ES-I3 (cell line): ENCODE measurements at regions not wholly inside any gene's neighbourhood (a gene's known extent, or its start where the extent isn't known, plus 50 kb on each side); places are given as distances from the start of the nearest gene placed in this dataset.
"Not testable (repeated sequence)": the region's sequence is repeated elsewhere in the genome, so short reads cannot be mapped to it uniquely, and the experiment has no call there.

Source experiments
- H3K36me3 ChIP-seq: 2 replicates; pipeline ENCODE4 v1.6.1; 2013; ENCODE audit warnings: mild to moderate bottlenecking, low read length, control low read depth, moderate library complexity; ENCODE audit not compliant: insufficient read depth
- H3K4me1 ChIP-seq: 2 replicates; pipeline ENCODE4 v1.6.1; 2013; ENCODE audit warnings: mild to moderate bottlenecking, control low read depth, low read length; ENCODE audit not compliant: insufficient read depth
- H3K9ac ChIP-seq: 2 replicates; pipeline ENCODE4 v1.6.1; 2013; ENCODE audit warnings: low read depth, mild to moderate bottlenecking, low read length, moderate library complexity
- H3K9me3 ChIP-seq: 2 replicates; pipeline ENCODE4 v1.6.1; 2013; ENCODE audit warnings: mild to moderate bottlenecking, low read length, moderate library complexity; ENCODE audit not compliant: control insufficient read depth, insufficient read depth

DNA sequence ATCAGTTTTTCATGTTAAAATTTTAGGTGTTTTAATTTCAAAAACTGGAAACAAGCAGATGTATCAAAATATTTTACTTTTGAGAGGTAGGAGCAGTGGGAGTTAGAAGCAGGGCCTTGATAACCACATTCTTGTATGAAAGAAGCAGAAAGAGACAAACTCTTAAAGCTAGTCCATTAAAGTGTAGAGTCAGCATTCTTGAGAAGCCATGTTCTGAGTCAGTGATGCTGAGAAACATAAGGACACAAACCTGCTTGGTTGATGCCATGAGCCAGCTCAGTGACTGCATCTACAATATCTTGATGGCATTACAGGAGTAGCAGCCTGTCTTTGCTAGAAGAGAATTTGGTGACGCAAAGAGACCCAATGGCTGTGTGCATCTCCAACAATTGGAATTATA, 826.1 kb upstream of the CTNND2 start:
- no peak overlapping the region for H3K9ac ChIP-seq
- no peaks in the 10 kb centered on the region for H3K4me1 ChIP-seq
- H3K9me3 ChIP-seq = peaks cover 6% of the 10 kb centered on the region; the same call in 1 of the 2 replicates
- no peaks in the 10 kb centered on the region for H3K36me3 ChIP-seq

DNA sequence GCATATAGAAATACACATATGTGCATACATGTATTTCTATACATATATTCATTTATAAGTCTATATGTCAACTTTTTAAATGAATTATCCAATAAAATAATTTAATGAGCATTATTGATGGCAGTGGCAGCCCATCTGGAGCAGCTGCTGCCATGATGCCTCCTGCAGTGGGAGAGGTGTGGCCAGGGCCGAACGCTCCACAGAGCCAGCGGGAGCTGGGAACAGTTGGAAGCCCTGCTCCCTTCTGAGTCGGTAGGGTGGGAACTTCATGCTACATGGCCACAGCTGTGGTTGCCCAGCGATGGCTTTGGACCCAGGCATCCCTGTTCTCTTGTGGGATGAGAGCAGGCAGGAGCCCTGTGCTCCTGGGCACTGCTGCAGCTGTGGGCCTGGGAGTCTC, 812.4 kb upstream of the CTNND2 start:
- Histone ChIP-seq H3K36me3 (peaks cover 20% of the 10 kb centered on the region), H3K9me3 (no peaks in the 10 kb centered on the region), H3K4me1 (no peaks in the 10 kb centered on the region), H3K9ac (no peak overlapping the region)

DNA sequence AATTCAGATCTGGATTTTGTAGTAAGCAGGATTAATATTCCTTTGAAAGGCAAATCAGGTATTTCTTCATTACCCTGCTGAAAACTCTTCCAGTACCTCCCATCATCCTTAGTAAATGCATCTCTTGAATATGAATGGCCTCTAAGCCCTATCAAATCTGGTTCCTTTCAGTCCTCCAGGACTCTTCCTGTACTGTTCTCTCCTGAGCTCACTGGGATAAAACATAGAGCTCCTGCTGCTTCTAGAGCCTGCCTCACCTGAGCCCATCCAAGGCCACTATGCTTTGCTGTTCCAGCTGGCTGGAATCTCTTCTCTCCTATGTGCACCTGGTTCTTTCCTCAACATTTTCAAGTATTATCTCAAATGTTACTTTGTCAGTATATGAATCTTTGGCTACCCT, 803.3 kb upstream of the CTNND2 start:
- H3K36me3 ChIP-seq = peaks cover 6% of the 10 kb centered on the region
- H3K9ac ChIP-seq = no peak overlapping the region
- H3K9me3 ChIP-seq = no peaks in the 10 kb centered on the region
- peaks cover 7% of the 10 kb centered on the region; the same call in 1 of the 2 replicates for H3K4me1 ChIP-seq

DNA sequence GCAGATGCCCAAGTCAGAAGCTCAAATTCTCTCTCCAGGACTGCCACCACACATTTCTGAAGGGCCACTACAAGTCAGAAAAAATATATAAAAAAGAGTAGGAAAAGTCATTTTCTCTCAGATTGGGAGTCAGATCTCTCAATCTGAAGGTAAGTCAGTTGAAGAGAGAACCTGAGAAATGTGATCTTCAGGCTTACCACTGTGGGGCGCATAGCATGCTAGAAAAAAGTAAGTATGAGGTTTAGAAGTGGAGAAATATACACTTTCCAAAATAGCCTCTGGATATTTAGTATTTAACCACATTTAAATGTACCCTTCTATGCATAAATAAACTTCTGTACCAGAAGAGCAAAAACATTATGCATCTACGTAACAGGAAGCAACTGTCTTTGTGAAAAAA, 800.7 kb upstream of the CTNND2 start:
- Histone ChIP-seq H3K9ac (no peak overlapping the region), H3K4me1 (peaks cover 7% of the 10 kb centered on the region; the same call in 1 of the 2 replicates), H3K36me3 (no peaks in the 10 kb centered on the region; the same call in 1 of the 2 replicates), H3K9me3 (no peaks in the 10 kb centered on the region)

DNA sequence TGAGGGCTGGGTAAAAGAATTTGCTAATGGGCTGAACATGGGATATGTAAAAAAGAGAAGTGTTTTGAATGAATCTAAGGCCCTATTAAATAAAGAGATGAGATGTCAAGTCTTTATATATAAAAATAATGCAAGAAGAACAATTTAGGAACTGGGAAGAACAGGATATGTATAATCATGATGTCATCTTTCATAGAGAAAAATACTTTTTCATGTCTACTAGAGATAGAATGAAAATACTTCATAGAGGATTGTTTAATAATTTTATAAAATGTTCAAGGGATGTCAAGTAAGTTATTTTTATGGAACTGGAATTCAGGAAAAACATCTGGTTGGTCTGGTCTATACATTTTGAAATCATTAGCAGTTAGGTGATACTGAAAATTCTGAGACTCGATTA, 799.0 kb upstream of the CTNND2 start:
- Histone ChIP-seq H3K4me1 (peaks cover 7% of the 10 kb centered on the region; the same call in 1 of the 2 replicates), H3K9me3 (no peaks in the 10 kb centered on the region), H3K36me3 (no peaks in the 10 kb centered on the region), H3K9ac (no peak overlapping the region)

DNA sequence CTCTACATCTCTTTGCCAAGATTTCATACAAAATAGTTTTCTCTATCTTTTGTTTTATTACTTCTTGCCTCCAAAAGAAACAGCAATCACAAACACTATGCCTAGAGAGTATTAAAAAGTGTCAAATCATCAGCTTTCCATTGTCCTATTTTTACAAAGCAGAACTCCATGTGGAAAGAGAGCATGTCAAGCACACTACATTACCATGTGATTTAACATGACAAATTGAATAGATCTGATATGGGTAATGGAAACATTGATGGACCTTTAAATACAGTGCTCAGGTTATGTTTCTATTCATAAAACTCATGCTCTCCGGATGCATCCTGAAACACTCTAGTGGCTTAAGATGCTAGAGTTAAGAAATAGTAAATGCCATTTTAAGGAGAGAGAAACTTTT, 791.4 kb upstream of the CTNND2 start:
- Histone ChIP-seq H3K9ac (no peak overlapping the region), H3K9me3 (no peaks in the 10 kb centered on the region), H3K4me1 (0 out of 2 replicates have a peak, but pooled peaks cover 3% of the 10 kb centered on the region), H3K36me3 (no peaks in the 10 kb centered on the region; the same call in 1 of the 2 replicates)

DNA sequence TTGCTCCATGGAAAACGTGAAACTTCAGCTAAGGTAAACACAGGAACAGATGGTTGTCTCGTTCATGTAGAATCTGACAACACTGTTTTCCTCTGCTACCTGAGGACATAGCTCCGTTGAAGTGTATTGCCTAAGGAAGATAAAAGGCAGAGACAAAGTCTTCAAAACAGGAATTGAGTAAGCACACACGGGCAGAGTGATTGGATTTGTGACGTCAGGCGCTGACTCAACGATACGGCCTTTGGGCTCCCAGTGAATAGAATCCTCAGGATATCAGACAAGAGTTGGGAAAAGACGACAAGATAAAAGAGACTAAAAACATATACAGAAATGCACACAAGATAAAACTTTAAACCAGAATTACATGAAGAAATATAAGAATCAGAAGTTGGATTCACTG, 787.1 kb upstream of the CTNND2 start:
- peaks cover 7% of the 10 kb centered on the region; the same call in 1 of the 2 replicates for H3K4me1 ChIP-seq
- H3K9me3 ChIP-seq = no peaks in the 10 kb centered on the region
- H3K9ac ChIP-seq = no peak overlapping the region
- H3K36me3 ChIP-seq = no peaks in the 10 kb centered on the region; the same call in 1 of the 2 replicates

DNA sequence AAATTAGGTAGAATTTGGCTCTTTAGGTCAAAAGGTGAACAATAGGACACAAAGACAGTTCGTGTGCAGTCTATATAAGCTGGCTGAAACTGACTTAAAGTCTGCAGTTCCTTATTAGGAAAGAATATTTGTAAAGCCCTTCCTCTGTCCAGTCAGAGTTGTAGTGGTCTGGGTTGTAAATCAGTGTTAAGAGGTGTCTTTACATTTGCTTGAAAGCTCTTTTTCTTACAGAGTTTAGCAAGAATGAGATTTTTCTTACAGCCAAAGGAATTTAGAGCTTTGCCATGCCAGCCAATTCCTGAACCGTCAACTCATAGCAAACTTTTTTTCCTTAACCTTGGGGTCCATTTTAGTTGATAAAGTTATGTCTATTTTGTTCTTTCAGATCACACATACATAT, 786.1 kb upstream of the CTNND2 start:
- Histone ChIP-seq H3K4me1 (peaks cover 7% of the 10 kb centered on the region; the same call in 1 of the 2 replicates), H3K9me3 (no peaks in the 10 kb centered on the region), H3K9ac (no peak overlapping the region), H3K36me3 (no peaks in the 10 kb centered on the region; the same call in 1 of the 2 replicates)

DNA sequence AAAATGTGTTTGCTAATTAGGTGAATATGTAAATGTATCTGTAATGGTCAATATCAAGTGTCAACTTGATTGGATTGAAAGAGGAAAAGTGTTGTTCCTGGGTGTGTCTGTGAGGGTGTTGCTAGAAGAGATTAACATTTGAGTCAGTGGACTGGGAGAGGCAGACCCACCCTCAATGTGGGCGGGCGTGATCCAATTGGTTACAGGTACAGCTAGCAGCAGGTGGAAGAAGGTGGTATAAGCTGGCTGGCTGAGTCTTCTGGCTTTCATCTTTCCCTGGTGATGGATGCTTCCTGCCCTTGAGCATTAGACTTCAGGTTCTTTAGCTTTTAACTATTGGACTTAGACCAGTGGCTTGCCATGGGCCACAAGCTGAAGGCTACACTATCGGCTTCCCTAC, 779.0 kb upstream of the CTNND2 start:
- Histone ChIP-seq H3K36me3 (no peaks in the 10 kb centered on the region), H3K4me1 (peaks cover 7% of the 10 kb centered on the region), H3K9ac (no peak overlapping the region), H3K9me3 (no peaks in the 10 kb centered on the region)

DNA sequence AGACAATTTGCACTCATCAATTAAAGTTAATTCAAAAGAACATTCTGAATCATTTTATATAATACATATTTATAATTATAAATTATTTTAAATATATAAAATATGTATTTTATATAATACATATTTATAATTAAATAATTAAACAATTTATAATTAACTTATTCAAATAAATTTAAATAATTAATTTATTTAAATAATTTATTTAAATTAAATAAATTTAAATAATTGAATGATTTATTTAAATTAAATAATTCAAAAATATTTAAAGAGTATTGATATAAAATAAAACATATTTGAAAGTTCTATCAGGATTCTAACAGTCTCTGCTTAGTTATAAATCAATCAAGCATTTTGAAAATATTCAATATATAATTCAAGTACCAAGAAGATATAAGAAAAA, 775.5 kb upstream of the CTNND2 start:
- H3K36me3 ChIP-seq = peaks cover 3% of the 10 kb centered on the region; the same call in 1 of the 2 replicates
- peaks cover 6% of the 10 kb centered on the region; the same call in 1 of the 2 replicates for H3K4me1 ChIP-seq
- H3K9me3 ChIP-seq = peaks cover 4% of the 10 kb centered on the region
- H3K9ac ChIP-seq = no peak overlapping the region

DNA sequence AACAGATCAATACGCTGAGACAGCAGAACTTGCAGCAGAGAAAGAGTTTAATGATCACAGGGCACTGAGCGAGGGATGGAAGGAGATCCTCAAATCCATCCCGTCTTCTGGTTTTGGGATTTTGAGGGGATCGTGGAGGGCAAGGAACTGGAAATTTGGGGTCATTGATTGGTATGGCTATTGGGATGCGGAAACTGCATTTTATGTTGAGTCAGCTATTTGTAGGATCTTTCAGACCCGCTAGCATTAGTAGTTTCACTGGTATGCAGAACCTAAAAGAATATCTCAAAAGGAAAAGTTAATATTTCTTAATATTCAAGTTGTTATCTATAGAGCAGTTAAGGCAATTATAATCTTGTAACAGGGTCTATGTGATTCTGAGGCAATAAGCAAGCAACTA, 771.7 kb upstream of the CTNND2 start:
- Histone ChIP-seq H3K9me3 (peaks cover 4% of the 10 kb centered on the region), H3K4me1 (peaks cover 13% of the 10 kb centered on the region), H3K9ac (no peak overlapping the region), H3K36me3 (peaks cover 13% of the 10 kb centered on the region)

DNA sequence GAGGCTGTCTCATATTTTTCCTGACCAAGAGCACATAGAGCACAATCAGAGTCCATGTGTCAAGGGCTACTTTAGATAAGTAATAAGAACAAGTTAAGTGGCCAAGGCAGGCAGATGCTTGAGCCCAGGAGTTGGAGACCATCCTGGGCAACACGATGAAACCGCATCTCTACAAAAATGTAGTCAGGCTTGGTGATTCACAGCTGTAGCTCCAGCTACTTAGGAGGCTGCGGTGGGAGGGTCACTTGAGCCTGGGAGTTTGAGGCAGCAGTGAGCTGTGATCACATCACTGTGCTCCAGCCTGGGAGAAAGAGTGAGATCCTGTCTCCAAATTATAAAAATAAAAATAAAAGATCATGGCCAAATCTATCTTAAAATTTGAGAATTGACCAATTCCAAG, 767.9 kb upstream of the CTNND2 start:
- Histone ChIP-seq H3K36me3 (peaks cover 13% of the 10 kb centered on the region), H3K4me1 (peaks cover 30% of the 10 kb centered on the region), H3K9ac (no peak overlapping the region), H3K9me3 (peaks cover 4% of the 10 kb centered on the region)

DNA sequence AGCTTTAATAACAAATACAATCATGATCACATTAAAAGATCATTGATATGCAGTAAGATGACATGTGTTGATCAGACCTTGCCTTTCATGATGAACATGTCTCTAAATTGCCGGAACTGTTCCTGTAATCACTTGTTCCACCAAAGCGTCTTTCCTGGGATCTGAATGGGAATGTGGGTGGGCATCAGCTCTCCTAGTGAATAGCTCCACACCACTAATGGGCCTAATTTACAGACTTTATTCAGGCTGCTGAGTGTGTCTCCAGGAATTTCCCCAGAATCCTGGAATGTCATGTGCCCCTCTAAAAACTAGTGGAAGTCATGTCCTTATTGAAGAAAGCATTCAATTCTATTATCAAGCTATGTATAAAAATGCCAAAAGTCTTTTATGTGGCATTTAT, 765.1 kb upstream of the CTNND2 start:
- H3K4me1 ChIP-seq = peaks cover 30% of the 10 kb centered on the region
- peaks cover 7% of the 10 kb centered on the region for H3K36me3 ChIP-seq
- H3K9me3 ChIP-seq = no peaks in the 10 kb centered on the region; the same call in 1 of the 2 replicates
- H3K9ac ChIP-seq = peak overlapping the region; percentile 30

DNA sequence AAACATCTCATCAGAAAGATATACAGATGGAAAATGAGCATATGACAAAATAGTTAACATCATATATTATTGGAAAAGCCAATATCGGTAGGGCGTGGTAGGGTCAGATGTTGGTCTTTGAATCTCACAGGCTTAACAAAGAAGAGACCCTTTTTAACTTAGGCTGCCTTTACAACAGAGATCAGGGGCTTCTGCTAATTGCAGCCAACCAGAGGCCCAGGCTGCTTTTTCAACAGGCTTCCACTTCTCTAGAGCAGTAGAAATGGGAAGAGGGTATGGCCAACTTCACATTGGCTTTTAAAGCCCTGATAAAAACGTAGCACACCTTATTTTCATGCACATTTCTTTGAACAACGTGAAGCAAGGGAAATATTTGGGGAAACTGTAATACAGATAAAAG, 764.3 kb upstream of the CTNND2 start:
- Histone ChIP-seq H3K4me1 (peaks cover 30% of the 10 kb centered on the region), H3K9ac (peak overlapping the region; percentile 30), H3K9me3 (no peaks in the 10 kb centered on the region), H3K36me3 (peaks cover under 1% of the 10 kb centered on the region; the same call in 1 of the 2 replicates)

DNA sequence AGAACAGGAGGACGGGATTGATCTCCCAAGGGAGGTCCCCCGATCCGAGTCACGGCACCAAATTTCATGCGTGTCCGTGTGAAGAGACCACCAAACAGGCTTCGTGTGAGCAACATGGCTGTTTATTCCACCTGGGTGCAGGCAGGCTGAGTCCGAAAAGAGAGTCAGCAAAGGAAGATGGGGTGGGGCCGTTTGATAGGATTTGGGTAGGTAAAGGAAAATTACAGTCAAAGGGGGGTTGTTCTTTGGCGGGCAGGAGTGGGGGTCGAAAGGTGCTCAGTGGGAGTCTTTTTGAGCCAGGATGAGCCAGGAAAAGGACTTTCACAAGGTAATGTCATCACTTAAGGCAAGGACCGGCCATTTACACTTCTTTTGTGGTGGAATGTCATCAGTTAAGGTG, 763.6 kb upstream of the CTNND2 start:
- peaks cover 30% of the 10 kb centered on the region for H3K4me1 ChIP-seq
- H3K36me3 ChIP-seq, H3K9me3 ChIP-seq: not testable (repeated sequence)
- H3K9ac ChIP-seq = peak overlapping the region; percentile 68

DNA sequence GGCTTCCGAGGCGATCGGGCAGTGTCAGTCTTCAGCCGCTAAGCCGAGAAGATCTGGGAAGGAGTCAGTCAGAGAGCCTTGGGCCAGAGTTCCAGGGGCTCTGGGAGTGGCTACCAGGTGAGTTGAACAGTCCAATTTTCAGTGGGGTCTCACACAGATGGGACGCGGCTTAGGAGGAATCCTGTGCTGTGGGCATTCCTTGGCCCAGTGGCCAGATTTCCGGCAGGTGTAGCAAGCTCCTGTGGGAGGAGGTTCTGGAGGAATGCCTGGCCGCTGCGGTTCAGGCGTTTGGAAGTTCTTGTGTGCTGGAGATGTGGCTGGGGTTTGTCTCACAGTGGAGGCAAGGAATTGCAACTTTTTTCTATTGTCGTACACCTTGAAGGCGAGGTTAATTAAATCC, 761.5 kb upstream of the CTNND2 start:
- Histone ChIP-seq H3K9ac (peak overlapping the region; percentile 68), H3K4me1 (peaks cover 15% of the 10 kb centered on the region)
- not testable (repeated sequence) for H3K9me3 ChIP-seq, H3K36me3 ChIP-seq
